ENCODE measurements at regions not wholly inside any gene's neighbourhood (a gene's known extent, or its start where the extent isn't known, plus 50 kb on each side); places are given as distances from the start of the nearest gene placed in this dataset.

DNA sequence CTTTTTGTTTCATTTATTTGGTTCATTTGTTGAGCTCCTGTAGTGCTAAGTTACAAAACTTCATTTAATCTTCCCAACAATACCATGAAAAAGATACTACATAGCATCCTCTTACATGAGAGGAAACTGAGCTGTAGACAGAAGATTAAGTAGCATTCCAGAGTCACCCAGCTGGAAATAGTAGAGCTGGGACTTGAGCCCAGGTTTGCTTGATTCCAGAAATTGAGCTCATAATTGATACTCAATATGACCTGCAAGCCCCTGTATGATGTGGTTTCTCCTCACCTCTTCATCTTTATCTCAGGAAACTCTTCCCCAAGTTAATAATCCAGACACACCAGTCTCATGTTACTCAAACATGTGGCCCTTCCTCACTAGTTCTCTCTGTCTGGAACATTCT lies 87.0 kb upstream of the DAAM1 start:
- Histone ChIP-seq H2BK12ac (ENCODE audit: insufficient read length, low read depth, low read length) (no peak overlapping the region), H3K4me2 (ENCODE audit: insufficient read depth, insufficient read length, low read length) (no peak overlapping the region), H3K27me3 (ENCODE audit: insufficient read depth, low read length) (no peaks in the 10 kb centered on the region), H3K4ac (ENCODE audit: low read depth, low read length) (no peak overlapping the region), H4K20me1 (ENCODE audit: control insufficient read depth, insufficient read depth, insufficient read length) (no peaks in the 10 kb centered on the region), H3K9me3 (ENCODE audit: control insufficient read depth, low read depth, low read length) (no peaks in the 10 kb centered on the region), H2AK5ac (ENCODE audit: insufficient read length, low read length) (no peak overlapping the region), H3K4me1 (ENCODE audit: insufficient read depth, low read length) (no peaks in the 10 kb centered on the region), H2BK120ac (ENCODE audit: low read depth, low read length, poor library complexity, severe bottlenecking) (no peak overlapping the region), H4K91ac (ENCODE audit: insufficient read length, low read depth, low read length) (no peak overlapping the region), H3T11ph (ENCODE audit: low read length) (no peak overlapping the region), H3K18ac (ENCODE audit: insufficient read length, low read depth, low read length) (no peak overlapping the region), H3K79me1 (ENCODE audit: insufficient read depth, low read depth, low read length, poor library complexity, severe bottlenecking) (no peaks in the 10 kb centered on the region), H2BK20ac (ENCODE audit: low read depth, low read length, poor library complexity, severe bottlenecking) (no peak overlapping the region), H2AFZ (ENCODE audit: low read length) (no peak overlapping the region), H3K9ac (ENCODE audit: extremely low read depth, insufficient read length, low read length) (no peak overlapping the region), H4K5ac (ENCODE audit: insufficient read length, low read depth, low read length) (no peak overlapping the region), H3K79me2 (ENCODE audit: insufficient read depth, low read length) (no peaks in the 10 kb centered on the region), H2BK5ac (ENCODE audit: insufficient read length, low read length) (no peak overlapping the region), H4K8ac (replicated peaks; ENCODE audit: insufficient read length, low read depth, low read length) (no peak overlapping the region), H2BK15ac (ENCODE audit: low read depth, low read length) (no peak overlapping the region), H3K23me2 (ENCODE audit: insufficient read length, low read depth, low read length, poor library complexity, severe bottlenecking) (no peaks in the 10 kb centered on the region), H3K27ac (ENCODE audit: insufficient read length, low read depth, low read length) (no peak overlapping the region), H3K14ac (ENCODE audit: insufficient read depth, low read length) (no peak overlapping the region), H3K56ac (ENCODE audit: insufficient read length, low read depth, low read length) (no peak overlapping the region), H3K23ac (ENCODE audit: insufficient read length, low read depth, low read length) (no peak overlapping the region)
- no peaks in the 10 kb centered on the region; the same call in 1 of the 2 replicates for H3K27me3 Mint-ChIP-seq (ENCODE audit: low read depth)
- peaks cover 0 to 4% of the 10 kb centered on the region in 2 experiments; a peak in 4 of 5 replicates for H3K9me3 Mint-ChIP-seq
- peaks cover 0 to 4% (median 0%) of the 10 kb centered on the region in 3 experiments; a peak in 1 of 7 replicates for H3K36me3 Mint-ChIP-seq (ENCODE audit: insufficient read depth in 1 of 3, low read depth in 3 of 3)
- no peak for DNase-seq
- TF ChIP-seq, protein P1, sequence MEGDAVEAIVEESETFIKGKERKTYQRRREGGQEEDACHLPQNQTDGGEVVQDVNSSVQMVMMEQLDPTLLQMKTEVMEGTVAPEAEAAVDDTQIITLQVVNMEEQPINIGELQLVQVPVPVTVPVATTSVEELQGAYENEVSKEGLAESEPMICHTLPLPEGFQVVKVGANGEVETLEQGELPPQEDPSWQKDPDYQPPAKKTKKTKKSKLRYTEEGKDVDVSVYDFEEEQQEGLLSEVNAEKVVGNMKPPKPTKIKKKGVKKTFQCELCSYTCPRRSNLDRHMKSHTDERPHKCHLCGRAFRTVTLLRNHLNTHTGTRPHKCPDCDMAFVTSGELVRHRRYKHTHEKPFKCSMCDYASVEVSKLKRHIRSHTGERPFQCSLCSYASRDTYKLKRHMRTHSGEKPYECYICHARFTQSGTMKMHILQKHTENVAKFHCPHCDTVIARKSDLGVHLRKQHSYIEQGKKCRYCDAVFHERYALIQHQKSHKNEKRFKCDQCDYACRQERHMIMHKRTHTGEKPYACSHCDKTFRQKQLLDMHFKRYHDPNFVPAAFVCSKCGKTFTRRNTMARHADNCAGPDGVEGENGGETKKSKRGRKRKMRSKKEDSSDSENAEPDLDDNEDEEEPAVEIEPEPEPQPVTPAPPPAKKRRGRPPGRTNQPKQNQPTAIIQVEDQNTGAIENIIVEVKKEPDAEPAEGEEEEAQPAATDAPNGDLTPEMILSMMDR (conservative IDR thresholded peaks at IDR 0.05), result no peak
- no peak overlapping the region for H3K4me3 Mint-ChIP-seq
- no peaks in the 10 kb centered on the region for H3K4me1 Mint-ChIP-seq
- no peak overlapping the region for H3K27ac Mint-ChIP-seq
